Mesothelial cell of epicardium (in vitro differentiated cells): ENCODE measurements at regions not wholly inside any gene's neighbourhood (a gene's known extent, or its start where the extent isn't known, plus 50 kb on each side); places are given as distances from the start of the nearest gene placed in this dataset.

ENCODE experiments used
- DNase-seq, 2 experiments: peaks; one replicate each; pipeline ENCODE4 v3.0.0; 2021; ENCODE audit warnings: low spot score in 2 of 2; ENCODE audit not compliant: unreplicated experiment in 2 of 2
- H3K27ac Mint-ChIP-seq: 2 replicates; pipeline ENCODE4 v1.8.0; 2021; ENCODE audit warnings: mixed read lengths
- H3K27me3 Mint-ChIP-seq: 2 replicates; pipeline ENCODE4 v1.8.0; 2021; ENCODE audit warnings: low read depth, mixed read lengths
- H3K36me3 Mint-ChIP-seq: 2 replicates; pipeline ENCODE4 v1.8.0; 2021; ENCODE audit warnings: mixed read lengths
- H3K4me1 Mint-ChIP-seq: 2 replicates; pipeline ENCODE4 v1.8.0; 2021; ENCODE audit warnings: mixed read lengths
- H3K4me3 Mint-ChIP-seq: 2 replicates; pipeline ENCODE4 v1.8.0; 2021; ENCODE audit warnings: mild to moderate bottlenecking, moderate library complexity, mixed read lengths
- H3K9me3 Mint-ChIP-seq: 2 replicates; pipeline ENCODE4 v1.8.0; 2021; ENCODE audit warnings: mixed read lengths
- CTCF ChIP-seq: fragments of 200-600 bp; sonication (generic); IDR thresholded peaks from one replicate; pipeline ENCODE4 v1.5.0; 2021; ENCODE audit warnings: antibody characterized with exemption; ENCODE audit not compliant: unreplicated experiment

- TF ChIP-seq CTCF, result no peak
- Mint-ChIP-seq H3K9me3 (no peaks in the 10 kb centered on the region), H3K4me1 (peaks cover 10% of the 10 kb centered on the region), H3K36me3 (no peaks in the 10 kb centered on the region), H3K27me3 (no peaks in the 10 kb centered on the region), H3K4me3 (no peak overlapping the region), H3K27ac (no peak overlapping the region)
- DNase-seq, result no peak
Measured at GRCh38 chr10:32132357-32132946, 76.2 kb upstream of the KIF5B start.

GRCh38 chr10:32131388-32131787 is 75.2 kb upstream of the KIF5B start:
- H3K9me3 Mint-ChIP-seq, result no peaks in the 10 kb centered on the region
- no peak for TF ChIP-seq CTCF
- H3K36me3 Mint-ChIP-seq, result no peaks in the 10 kb centered on the region
- H3K27ac Mint-ChIP-seq, result no peak overlapping the region
- DNase-seq, result no peak
- no peak overlapping the region for H3K4me3 Mint-ChIP-seq
- no peaks in the 10 kb centered on the region for H3K27me3 Mint-ChIP-seq
- H3K4me1 Mint-ChIP-seq, result peaks cover 10% of the 10 kb centered on the region

GRCh38 chr10:32130788-32131187 is 74.6 kb upstream of the KIF5B start:
- Mint-ChIP-seq H3K36me3 (no peaks in the 10 kb centered on the region), H3K4me3 (no peak overlapping the region), H3K27me3 (no peaks in the 10 kb centered on the region), H3K27ac (no peak overlapping the region), H3K9me3 (no peaks in the 10 kb centered on the region), H3K4me1 (peaks cover 10% of the 10 kb centered on the region)
- no peak for TF ChIP-seq CTCF
- DNase-seq, result no peak

GRCh38 chr10:32125023-32125422 is 68.8 kb upstream of the KIF5B start:
- no peak for TF ChIP-seq CTCF
- Mint-ChIP-seq H3K36me3 (no peaks in the 10 kb centered on the region), H3K4me3 (no peak overlapping the region), H3K27ac (no peak overlapping the region), H3K4me1 (no peaks in the 10 kb centered on the region), H3K27me3 (no peaks in the 10 kb centered on the region), H3K9me3 (no peaks in the 10 kb centered on the region)
- no peak for DNase-seq

GRCh38 chr10:32123021-32123420 is 66.8 kb upstream of the KIF5B start:
- no peak overlapping the region for H3K27ac Mint-ChIP-seq
- H3K4me1 Mint-ChIP-seq, result no peaks in the 10 kb centered on the region
- TF ChIP-seq CTCF, result no peak

GRCh38 chr10:32121648-32122047 is 65.4 kb upstream of the KIF5B start:
- Mint-ChIP-seq H3K27me3 (no peaks in the 10 kb centered on the region), H3K4me3 (no peak overlapping the region), H3K27ac (no peak overlapping the region), H3K9me3 (no peaks in the 10 kb centered on the region), H3K4me1 (no peaks in the 10 kb centered on the region), H3K36me3 (no peaks in the 10 kb centered on the region)
- TF ChIP-seq CTCF, result no peak
- DNase-seq, result no peak

More at GRCh38 chr10:32123021-32123420, 66.8 kb upstream of the KIF5B start:
- no peak for DNase-seq
- Mint-ChIP-seq H3K4me3 (no peak overlapping the region), H3K36me3 (no peaks in the 10 kb centered on the region), H3K9me3 (no peaks in the 10 kb centered on the region), H3K27me3 (no peaks in the 10 kb centered on the region)
